Heart left ventricle (tissue), 16 donors: ENCODE measurements at regions not wholly inside any gene's neighbourhood (a gene's known extent, or its start where the extent isn't known, plus 50 kb on each side); places are given as distances from the start of the nearest gene placed in this dataset.

Experiments
- ATAC-seq, 4 donors: fragments of 200-7000 bp; cut with Tn5 transposase; one replicate each; pipeline ENCODE4 v1.9.1; 2020 to 2022; ENCODE audit warnings: moderate library complexity in 4 of 4, mild to moderate bottlenecking in 3 of 4, moderate number of reproducible peaks in 1 of 4
- DNase-seq, 5 donors: peaks; one replicate each; pipeline ENCODE4 v3.0.0-alpha.2; 2020
- H3K27ac ChIP-seq, 12 donors: fragments of 200-600 bp; sonication (generic) in 4 of 12; one replicate each; pipeline versions ENCODE4 v1.5.0 to v1.8.0; 2016 to 2022; ENCODE audit warnings: mild to moderate bottlenecking in 2 of 12
- H3K27me3 ChIP-seq, 9 donors: fragments of 200-600 bp; sonication (generic) in 2 of 9; one replicate each; pipeline versions ENCODE4 v1.5.1 to v1.8.0; 2016 to 2022; ENCODE audit warnings: mild to moderate bottlenecking in 3 of 9
- H3K36me3 ChIP-seq, 9 donors: fragments of 200-600 bp; sonication (generic) in 2 of 9; one replicate each; pipeline versions ENCODE4 v1.5.0 to v1.8.0; 2018 to 2022; ENCODE audit warnings: mild to moderate bottlenecking in 2 of 9
- H3K4me1 ChIP-seq, 12 donors: fragments of 200-600 bp; sonication (generic) in 4 of 12; one replicate each; pipeline versions ENCODE4 v1.5.0 to v1.8.0; 2016 to 2022; ENCODE audit warnings: mild to moderate bottlenecking in 3 of 12
- H3K4me3 ChIP-seq, 12 donors: fragments of 200-600 bp; sonication (generic) in 4 of 12; one replicate each; pipeline versions ENCODE4 v1.5.0 to v1.8.0; 2017 to 2022; ENCODE audit warnings: mild to moderate bottlenecking in 9 of 12, moderate library complexity in 4 of 12
- H3K9me3 ChIP-seq, 12 donors: fragments of 200-600 bp; sonication (generic) in 4 of 12; one replicate each; pipeline versions ENCODE4 v1.5.0 to v1.8.0; 2016 to 2022; ENCODE audit warnings: mild to moderate bottlenecking in 1 of 12
- POLR2A ChIP-seq, 2 donors: fragments of 450-650 bp; IDR thresholded peaks; one replicate each; pipeline ENCODE4 v1.6.1; 2017; ENCODE audit warnings: antibody characterized with exemption in 2 of 2, mild to moderate bottlenecking in 2 of 2, moderate library complexity in 2 of 2
- WGBS, 4 donors: extraction: QIAGEN DNeasy Blood & Tissue Kit in 2 of 4; methylation state at CpG; one replicate each; pipeline versions ENCODE4 v1.1.5 to v1.1.7; 2013 to 2018; 5-methylcytosine and 5-hydroxymethylcytosine counted together
- intact Hi-C, 10 donors: fragments of 100-400 bp; cut with DNase I; formaldehyde crosslinking; loops; one replicate each; pipeline versions ENCODE4 v1.11.1 to v1.14.2; 2022
- TF ChIP-seq, protein P1 (sequence below), 12 donors: fragments of 200-600 bp; sonication (generic) in 4 of 12; IDR thresholded peaks; one replicate each; pipeline versions ENCODE4 v1.5.0 to v1.8.0; 2018 to 2022; ENCODE audit warnings: antibody characterized with exemption in 12 of 12, mild to moderate bottlenecking in 5 of 12
- donor health status: ischemic (EF 13 %, LVEDD 7.1; RV severe dilation, severe dysfunction).
- donor health status: healthy with polysubstance abuse.
- donor health status: DM: no; HTN: yes; CAD: no.
- donor health status: DM: no; HTN: no; CAD: no.
- donor health status: ischemic (EF 25% LVEDD 6.9; RV normal size, moderate dysfunction).
- donor health status: ischemic (EF 25% LVEDD 5.7; RV mildly dilated, moderate dysfunction).
- donor health status: healthy.
- donor health status: DM: yes; HTN: yes; CAD: no.
- donor health status: ischemic (EF 35%, LVEDD 5.7; RV mildly dilated, moderate dysfunction).
- donor health status: nonischemic (EF 11% LVEDD 7.7; RV severe dilation, severe dysfunction).
- donor health status: DM: yes; HTN: yes; CAD: no.
- donor health status: PGD.
- donor health status: ischemic (EF 29% LVEDD 5.4; RV normal size, mild dysfunction).
- donor health status: nonischemic (EF 23%, LVEDD 6.1; RV moderate dilation, normal function).

- 73 to 84% (median 78%) methylated on average over 4 of the region's 4 CpGs for WGBS, 4 donors
- Histone ChIP-seq H3K9me3 (no peaks in the 10 kb centered on the region), H3K36me3 (no peaks in the 10 kb centered on the region), H3K4me3 (no peak overlapping the region), H3K27me3 (peaks cover 0 to 15% (median 3%) of the 10 kb centered on the region in 9 donors), H3K27ac (no peak overlapping the region), H3K4me1 (no peaks in the 10 kb centered on the region)
- ATAC-seq (no peak), DNase-seq (no peak)
- intact Hi-C loops: no loop called here
- TF ChIP-seq, protein P1, sequence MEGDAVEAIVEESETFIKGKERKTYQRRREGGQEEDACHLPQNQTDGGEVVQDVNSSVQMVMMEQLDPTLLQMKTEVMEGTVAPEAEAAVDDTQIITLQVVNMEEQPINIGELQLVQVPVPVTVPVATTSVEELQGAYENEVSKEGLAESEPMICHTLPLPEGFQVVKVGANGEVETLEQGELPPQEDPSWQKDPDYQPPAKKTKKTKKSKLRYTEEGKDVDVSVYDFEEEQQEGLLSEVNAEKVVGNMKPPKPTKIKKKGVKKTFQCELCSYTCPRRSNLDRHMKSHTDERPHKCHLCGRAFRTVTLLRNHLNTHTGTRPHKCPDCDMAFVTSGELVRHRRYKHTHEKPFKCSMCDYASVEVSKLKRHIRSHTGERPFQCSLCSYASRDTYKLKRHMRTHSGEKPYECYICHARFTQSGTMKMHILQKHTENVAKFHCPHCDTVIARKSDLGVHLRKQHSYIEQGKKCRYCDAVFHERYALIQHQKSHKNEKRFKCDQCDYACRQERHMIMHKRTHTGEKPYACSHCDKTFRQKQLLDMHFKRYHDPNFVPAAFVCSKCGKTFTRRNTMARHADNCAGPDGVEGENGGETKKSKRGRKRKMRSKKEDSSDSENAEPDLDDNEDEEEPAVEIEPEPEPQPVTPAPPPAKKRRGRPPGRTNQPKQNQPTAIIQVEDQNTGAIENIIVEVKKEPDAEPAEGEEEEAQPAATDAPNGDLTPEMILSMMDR (IDR thresholded peaks at IDR 0.05): no peak
- no peak for TF ChIP-seq POLR2A (IDR thresholded peaks at IDR 0.05)
These were observed 104.8 kb downstream of the ZNF280B start for GRCh38 chr22:22403771-22404170.

DNA sequence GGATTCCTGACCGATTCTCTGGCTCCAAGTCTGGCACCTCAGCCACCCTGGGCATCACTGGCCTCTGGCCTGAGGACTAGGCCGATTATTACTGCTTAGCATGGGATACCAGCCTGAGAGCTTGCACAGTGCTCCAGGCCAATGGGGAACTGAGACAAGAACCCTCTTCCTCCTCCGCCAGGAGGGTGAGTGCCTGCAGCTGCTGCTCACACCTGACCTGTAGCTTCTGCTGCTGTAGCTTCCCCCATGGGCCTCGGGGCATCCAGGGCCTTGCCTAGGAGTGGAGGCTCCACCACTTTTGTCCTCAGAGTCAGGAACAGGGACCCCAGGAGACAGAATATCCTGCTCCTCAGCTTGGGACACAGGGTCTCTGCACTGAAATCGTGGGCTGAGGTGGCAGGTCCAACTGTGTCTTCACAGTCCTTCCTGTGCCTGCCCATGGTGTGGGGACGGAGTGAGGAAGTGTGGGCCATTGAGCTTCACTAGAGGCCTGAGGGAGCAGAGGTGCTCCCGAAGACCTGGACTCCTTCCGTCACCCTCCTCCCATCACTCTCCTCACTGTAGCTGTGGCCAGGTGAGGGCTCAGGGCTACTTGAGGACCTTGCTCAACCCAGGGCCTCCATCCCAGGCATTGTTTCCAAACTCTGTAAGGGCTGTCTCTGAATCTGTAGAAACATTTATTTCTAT lies 103.8 kb downstream of the ZNF280B start:
- WGBS, 4 donors: 72 to 91% (median 76%) methylated on average over 5 to 8 of the region's 8 CpGs
- ATAC-seq (no peak), DNase-seq (no peak)
- Histone ChIP-seq H3K4me1 (peaks cover 0 to 5% (median 0%) of the 10 kb centered on the region in 12 donors), H3K9me3 (no peaks in the 10 kb centered on the region), H3K36me3 (no peaks in the 10 kb centered on the region), H3K4me3 (no peak overlapping the region), H3K27ac (no peak overlapping the region), H3K27me3 (peaks cover 0 to 25% (median 7%) of the 10 kb centered on the region in 9 donors)
- TF ChIP-seq POLR2A (IDR thresholded peaks at IDR 0.05): no peak
- TF ChIP-seq, protein P1 (IDR thresholded peaks at IDR 0.05): no peak
- intact Hi-C loops: no loop called here

- Histone ChIP-seq H3K36me3 (no peaks in the 10 kb centered on the region), H3K4me1 (peaks cover 0 to 5% (median 0%) of the 10 kb centered on the region in 12 donors), H3K27me3 (peaks cover 0 to 29% (median 7%) of the 10 kb centered on the region in 9 donors), H3K9me3 (no peaks in the 10 kb centered on the region), H3K27ac (no peak overlapping the region), H3K4me3 (no peak overlapping the region)
- TF ChIP-seq, protein P1 (IDR thresholded peaks at IDR 0.05): no peak
- TF ChIP-seq POLR2A (IDR thresholded peaks at IDR 0.05): no peak
- intact Hi-C loops: no loop called here
- ATAC-seq (no peak), DNase-seq (no peak)
- WGBS, 4 donors: 57 to 68% (median 61%) methylated on average over 5 of the region's 5 CpGs
These were observed 102.0 kb downstream of the ZNF280B start for GRCh38 chr22:22406445-22407027.

GRCh38 chr22:22407061-22407460 lies 101.5 kb downstream of the ZNF280B start:
- WGBS, 4 donors: 68 to 93% (median 76%) methylated on average over 5 of the region's 5 CpGs
- no peak for ATAC-seq
- H3K27ac ChIP-seq: no peak overlapping the region
- H3K4me3 ChIP-seq: no peak overlapping the region
- peaks cover 0 to 5% (median 0%) of the 10 kb centered on the region in 12 donors for H3K4me1 ChIP-seq
- peaks cover 0 to 29% (median 7%) of the 10 kb centered on the region in 9 donors for H3K27me3 ChIP-seq
- no peak for TF ChIP-seq POLR2A (IDR thresholded peaks at IDR 0.05)
- TF ChIP-seq, protein P1 (IDR thresholded peaks at IDR 0.05): no peak
- H3K36me3 ChIP-seq: no peaks in the 10 kb centered on the region
- peaks cover 0 to 3% (median 0%) of the 10 kb centered on the region in 12 donors for H3K9me3 ChIP-seq
- DNase-seq: no peak
- intact Hi-C loops: no loop called here
